ENCODE measurements at regions not wholly inside any gene's neighbourhood (a gene's known extent, or its start where the extent isn't known, plus 50 kb on each side); places are given as distances from the start of the nearest gene placed in this dataset.
A peak's percentile ranks its signal among the peaks of the same experiment; 100 is the strongest.
"Not testable (repeated sequence)": the region's sequence is repeated elsewhere in the genome, so short reads cannot be mapped to it uniquely, and the experiment has no call there.

DNA sequence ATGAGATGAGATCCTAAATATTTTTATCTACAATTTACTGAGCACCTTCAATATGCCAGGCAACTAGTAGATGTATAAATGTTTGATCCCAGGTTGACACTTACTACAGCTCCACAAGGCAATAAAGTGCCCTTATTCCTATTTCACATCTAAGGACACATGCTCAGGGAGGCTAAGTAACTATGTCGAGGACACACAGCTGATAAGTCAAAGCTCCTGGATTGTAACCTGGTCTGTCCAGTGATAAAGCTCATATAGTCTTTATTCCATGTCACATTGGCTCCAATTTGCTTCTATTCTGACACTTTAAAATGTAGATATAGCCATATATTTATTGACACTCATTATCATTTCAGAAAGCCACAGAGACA is 93.8 kb upstream of the BMAL1 start:
- no peak for DNase-seq

DNA sequence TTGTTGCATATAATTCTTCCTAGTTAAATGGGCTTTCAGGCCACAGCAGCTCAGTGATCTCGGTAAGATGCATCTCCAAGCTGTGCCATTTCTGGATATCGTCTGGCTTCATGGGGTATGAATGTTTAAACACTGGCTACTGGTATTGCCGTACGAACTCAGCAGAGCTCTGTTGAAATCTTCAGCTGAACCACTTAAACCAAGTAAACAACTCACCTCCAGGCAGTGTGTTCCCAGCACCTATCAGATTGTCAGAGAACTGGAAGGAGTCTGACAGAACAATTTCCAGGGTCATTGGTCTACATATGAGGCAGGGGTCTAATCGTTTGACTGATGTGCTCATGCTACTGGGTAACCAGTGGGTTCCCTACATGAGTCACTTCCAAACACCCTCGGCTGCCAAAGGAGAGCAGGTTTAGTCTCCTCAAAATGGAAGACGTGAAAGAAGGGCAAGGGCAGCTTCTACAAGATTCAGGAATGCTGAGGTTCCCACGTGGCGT is 93.2 kb upstream of the BMAL1 start:
- DNase-seq: no peak

DNA sequence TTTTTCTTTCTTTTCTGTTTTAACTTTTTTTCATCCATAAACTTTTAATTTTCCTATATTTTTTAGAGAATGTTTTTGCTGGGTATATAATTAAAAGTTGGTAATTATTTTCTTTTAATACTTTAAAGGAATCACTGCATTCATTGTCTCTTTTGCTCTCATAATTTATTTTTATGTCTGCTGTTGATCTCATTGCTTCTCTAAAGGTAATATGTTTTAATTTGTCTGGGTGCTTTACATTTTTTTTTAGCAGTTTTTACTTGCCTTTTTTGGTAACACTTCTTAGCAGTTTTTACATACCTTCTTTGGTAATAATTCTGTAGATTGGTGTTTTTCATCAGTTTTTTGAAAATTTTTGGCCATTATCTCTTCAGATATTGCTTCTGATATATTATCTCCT is 89.4 kb upstream of the BMAL1 start:
- no peak for DNase-seq

DNA sequence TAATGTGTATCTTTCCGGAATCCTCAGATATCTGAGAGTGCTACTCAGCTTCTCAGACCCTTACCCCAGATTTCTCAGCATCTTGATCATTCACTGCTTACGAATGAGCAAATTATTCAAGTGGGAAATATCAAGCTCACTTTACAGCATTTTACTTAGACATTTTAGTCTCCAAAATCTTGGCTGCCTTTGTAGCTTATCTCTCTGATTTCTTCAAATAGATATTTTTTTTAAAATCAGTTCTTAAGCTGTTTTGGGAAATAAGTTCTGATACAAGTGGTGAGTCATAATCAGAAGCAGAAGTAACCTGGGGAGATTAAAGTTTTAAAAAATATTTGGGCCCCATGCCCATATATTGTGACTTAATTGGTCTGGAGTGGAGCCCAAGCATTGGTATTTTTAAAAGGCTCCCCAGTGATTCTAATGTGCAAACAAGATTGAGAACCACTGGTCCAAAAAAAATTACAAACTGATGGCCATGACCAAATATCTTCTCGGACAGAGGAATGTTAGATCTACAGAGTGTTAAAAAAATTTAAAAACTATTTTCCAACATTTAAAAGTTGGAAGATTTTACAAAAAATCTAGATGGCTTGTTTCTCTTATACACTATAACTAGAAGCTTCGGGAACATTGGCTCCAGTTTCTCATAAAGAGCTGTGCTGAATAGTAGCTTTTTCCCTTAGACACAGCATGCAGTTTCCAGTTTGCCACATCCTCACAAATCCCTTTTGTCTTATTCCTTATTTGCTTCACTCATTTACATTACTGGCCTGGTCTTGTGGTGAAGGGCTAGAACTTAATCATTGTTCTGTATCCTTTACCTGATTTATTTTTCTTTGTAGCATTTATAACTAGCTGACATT is 87.8 kb upstream of the BMAL1 start:
- peak; percentile 5 for DNase-seq

DNA sequence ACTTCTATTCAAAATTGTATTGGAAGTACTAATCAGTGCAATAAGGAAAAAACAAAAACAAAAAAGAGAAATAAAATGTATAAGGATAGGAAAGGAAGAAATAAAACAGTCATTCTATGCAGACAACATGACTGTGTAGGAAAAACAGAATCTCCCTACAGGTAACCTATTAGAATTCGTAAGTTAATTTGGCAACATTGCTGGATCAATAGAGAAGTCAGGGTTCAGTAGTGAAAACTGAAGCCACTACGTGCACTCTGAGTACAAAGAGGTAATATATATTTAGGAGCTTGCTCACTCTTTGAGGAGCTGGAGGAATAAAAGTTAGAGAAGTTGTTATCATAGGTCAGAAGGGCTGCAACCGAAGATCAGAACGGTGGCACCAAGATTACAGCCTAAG is 84.0 kb upstream of the BMAL1 start:
- no peak for DNase-seq

DNA sequence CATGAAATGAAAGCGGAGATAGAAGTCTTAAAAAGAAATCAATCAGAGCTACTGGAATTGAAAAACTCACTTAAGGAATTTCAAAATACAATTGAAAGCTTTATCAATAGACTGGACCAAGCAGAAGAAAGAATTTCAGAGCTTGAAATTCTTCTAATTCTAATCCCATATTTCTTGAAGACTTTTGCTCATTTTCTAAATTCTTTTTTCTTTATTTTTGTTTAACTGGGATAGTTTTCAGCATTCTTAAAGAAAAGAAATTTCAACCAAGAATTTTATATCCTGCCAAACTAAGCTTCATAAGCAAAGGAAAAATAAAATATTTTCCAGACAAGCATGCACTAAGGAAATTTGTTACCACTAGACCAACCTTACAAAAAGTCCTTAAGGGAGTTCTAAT is 80.2 kb upstream of the BMAL1 start:
- DNase-seq: not testable (repeated sequence)

DNA sequence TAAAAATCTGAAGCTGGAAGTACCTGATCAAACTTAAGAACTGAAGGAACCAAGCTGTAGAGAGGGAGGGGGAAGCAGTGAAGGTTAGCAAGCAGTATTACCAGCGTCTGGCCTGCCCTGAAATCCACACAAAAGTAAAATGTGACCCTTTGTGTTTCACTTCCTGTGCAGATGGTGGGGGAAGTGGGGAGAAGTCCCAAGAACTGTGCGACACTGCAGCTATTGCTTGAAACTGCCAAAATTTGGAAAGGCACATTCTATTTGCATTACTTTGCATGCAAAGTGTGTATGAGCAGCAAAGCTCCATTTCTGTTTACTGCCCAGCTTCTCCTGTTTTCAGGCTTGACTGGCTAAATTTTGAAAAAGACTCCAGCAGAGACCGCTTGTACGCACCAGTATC is 72.1 kb upstream of the BMAL1 start:
- DNase-seq: no peak

DNA sequence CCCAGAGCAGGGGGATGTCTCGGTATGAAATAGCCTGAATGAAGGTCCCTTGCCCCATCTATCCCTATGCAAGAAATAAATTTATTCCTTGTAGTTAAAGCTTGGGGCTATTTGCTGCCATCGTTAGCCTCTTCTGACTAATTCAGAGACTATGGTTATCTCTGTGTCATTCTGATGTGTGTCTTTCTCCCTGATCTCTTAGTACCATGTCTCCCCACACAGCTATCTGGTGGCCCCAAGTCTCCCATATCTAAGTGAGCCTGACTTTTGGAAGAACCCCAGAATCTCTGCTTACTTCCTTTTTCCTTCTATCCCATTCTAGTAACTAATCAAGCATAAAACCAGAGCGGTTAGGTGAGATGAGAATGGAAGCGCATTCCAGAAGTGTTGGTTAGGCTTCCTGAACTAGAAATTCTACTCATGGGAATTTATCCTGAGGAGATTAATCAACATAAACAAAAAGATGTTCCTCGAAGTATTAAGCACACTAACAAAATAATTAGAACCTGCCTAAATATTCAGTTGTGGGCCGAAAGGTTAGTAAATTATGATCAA is 71.4 kb upstream of the BMAL1 start:
- DNase-seq: no peak

DNA sequence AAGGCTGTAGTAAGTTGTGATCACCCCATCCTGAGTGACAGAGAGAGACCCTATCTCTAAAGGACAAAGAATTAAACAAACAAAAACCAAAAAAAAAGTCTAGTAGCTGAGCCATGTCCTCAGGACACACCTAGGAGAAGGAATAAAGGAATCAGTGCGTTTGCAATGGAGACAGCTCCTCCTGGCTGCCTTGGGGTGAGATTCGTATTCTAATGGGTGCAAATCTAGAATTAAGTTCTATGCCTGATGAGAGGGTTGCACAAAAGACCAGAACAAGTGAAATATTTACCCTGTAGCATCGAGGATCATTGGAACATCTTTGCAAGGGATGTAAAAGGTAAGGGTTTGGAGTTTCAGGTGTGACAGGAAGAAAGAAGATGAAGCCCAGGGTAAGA is 70.3 kb upstream of the BMAL1 start:
- no peak for DNase-seq

DNA sequence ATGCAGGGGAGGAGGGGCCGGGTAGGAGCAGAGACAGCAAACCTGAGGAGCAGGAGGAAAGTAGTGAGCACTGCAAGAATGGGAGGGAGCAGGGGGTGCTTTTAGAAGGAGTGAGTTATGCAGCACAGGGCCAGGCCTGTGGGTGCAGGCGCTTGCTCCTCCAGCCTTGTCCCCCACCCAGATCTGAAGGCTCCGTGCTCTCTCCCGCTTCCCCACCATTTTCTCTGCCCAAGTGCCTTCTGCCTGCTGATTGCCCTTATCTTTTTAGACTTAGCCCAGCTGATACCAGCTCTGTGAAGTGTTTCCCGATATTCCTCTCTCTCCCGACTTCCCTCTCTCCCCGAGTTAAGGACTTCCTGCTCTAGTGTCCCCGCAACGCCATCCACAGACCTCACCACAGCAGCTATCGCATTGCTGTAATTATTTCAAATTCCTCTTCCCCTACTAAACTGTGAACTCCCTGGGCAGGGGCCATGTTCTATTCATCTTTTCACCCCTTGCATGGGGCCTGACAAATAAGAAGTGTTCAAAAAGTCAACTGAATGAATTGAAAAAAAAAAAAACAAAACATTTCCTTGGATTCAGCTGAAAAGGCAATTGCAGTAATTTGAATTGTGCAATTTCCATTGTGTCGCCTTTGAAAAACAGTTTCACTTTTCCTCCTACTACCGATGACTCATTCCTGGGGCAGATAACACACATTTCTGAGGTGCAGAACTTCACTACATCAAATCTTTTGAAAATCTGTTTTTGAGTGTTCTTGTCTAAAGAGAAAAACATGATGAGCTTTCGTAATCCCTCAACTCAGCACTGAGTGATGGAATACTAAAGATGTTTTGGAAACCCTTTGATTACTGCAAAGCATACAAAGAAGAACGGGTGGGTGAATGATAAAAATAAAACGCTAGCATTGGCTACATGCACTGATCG is 69.7 kb upstream of the BMAL1 start:
- DNase-seq: peak; percentile 79

DNA sequence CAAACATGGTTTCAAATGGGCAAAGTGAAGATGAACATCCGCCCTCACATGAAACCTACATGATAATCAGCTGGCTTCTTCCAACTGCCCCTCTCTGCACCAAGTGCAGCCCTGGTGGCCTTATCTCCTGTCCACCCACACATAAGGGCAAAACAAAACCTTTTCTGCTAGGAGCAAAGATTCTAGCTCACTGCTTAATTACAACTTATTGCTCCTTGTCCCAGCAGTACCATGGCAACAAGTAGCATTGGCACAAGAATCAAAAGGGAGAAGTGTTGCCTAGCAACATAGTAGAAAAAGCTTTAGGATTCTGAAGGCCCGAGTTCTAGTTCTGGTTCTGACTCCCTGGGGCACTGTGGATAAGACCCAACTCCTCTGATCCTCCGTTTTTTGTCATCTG is 68.7 kb upstream of the BMAL1 start:
- no peak for DNase-seq

DNA sequence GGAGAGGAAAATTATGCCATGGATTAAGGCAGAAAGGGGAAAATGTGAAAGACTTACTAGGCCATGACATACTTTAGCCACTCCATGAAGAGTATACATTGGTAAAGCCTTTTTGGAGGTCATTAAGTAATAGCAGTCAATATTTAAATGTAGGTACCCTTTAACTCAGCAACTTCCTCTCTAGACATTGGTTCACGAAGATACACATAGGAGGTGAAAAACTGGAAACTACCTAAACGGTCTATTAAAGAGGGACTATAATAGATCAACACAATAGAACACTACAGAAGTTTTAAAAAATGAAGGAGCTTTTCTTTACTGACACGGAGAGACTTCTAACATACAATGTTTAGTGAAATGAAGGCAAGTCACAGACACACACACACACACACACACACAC is 68.2 kb upstream of the BMAL1 start:
- DNase-seq: no peak

DNA sequence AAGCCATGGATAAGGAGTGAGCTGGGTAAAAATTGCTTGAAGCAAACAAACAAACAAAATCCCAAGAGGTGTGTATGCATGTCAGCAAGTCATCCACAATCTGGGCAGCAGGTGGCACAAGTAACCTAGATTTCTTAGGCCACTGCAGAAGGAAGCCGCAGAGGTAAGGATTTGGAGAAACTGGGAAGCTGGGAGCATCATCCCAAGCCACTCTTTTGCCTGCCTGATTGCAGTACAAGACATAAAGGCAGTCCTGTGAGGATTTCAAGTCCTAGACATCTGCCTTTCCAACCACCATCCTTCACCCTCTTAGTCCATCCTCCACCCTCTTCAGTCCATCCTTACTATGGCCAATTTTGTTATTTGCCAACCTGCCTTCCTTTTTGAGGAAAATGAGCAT is 67.2 kb upstream of the BMAL1 start:
- DNase-seq: peak; percentile 77

DNA sequence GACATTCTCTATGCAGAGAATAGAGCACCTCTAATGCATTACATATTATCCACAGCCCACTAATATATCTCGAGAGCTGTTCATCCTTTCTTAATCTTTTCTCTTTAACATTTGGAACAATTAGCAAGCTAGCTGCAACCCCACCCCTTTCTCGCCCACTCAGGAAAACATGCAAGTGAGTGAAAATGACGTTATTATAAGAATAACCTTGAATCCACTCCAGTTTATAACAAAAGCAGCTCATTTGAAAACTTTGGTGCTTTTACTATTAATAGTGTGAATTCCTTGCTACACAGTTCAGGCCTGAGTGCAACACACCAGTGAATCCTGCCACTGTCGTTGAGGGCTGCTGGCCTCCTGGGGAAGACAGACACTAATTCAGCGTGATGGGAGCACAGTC is 63.3 kb upstream of the BMAL1 start:
- no peak for DNase-seq

DNA sequence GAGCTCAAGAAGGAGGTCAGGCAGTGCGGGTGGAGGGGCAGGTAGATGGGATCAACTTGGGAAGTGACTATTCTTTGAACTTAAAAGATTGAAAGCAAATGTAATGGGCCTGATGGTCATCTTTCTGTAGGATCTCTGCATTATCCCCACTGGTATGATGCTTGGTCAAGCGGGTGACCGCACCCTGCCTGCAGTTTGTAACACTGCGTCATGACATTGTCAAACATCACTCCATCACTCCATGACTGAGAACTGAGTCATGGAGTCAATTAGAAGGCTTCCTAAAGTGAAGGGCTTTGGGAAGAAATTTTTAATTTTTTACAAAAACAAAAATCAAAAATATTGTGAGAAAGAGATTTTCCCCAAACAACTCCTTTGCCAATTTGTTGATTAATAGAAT is 62.4 kb upstream of the BMAL1 start:
- DNase-seq: peak; percentile 81

DNA sequence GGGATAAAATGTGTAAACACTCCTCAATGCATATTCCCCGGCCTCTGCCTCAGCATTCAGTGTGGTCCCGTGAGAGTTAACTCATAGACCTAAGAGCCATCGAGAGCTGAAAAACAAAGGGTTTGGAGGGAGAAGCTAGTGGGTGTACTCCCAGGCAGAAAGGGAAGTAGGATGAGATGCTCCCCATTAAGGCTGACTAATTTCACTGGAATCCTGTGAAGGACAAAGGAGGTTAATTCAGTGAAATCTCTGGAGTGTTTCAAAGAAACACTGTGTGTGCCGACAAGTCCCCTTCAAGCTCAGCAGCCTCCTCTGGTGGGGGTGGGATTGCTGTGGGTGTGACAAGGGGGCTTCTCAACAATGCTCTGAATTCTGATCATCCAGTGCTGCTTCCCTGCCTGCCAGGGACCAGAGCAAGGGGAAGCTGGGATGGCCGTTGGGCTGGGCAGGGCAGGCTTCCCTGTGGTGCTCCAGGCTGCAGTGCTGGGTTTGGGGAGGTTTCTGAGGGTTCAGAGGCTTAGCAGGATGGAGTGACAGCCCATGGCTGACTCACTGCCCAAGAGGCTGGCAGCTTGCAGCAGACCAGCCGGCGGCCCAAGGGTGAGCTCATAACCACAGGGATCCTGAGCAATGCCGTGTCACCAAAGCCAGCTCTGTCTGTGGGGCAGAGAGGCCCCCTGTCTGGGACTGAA is 61.4 kb upstream of the BMAL1 start:
- DNase-seq: peak; percentile 99

DNA sequence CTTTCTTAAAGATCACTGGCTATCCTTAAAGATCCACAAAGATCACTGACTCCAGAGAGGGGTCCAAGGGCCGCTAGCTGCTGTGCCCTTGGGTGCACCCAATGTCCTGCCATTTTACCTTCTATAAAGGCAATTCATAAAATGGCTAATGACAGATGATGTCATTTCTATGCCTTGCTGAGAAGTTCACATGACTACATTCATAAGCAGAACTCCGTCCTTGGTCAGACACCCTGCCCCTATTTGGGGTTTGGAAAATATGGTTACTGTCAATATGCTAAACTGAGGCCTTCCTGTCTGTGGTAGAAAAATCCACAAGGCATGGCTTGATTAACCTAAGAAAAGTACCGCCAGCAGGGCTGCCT is 60.9 kb upstream of the BMAL1 start:
- DNase-seq: no peak

DNA sequence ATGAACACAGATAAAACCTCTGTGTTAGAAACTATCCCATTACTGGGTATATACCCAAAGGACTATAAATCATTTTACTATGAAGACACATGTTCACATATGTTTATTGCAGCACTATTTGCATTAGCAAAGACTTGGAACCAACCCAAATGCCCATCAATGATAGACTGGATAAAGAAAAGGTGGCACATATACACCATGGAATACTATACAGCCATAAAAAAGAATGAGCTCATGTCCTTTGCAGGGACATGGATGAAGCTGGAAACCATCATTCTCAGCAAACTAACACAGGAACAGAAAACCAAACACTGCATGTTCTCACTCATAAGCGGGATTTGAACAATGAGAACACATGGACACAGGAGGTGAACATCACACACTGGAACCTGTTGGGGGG is 58.9 kb upstream of the BMAL1 start:
- not testable (repeated sequence) for DNase-seq

DNA sequence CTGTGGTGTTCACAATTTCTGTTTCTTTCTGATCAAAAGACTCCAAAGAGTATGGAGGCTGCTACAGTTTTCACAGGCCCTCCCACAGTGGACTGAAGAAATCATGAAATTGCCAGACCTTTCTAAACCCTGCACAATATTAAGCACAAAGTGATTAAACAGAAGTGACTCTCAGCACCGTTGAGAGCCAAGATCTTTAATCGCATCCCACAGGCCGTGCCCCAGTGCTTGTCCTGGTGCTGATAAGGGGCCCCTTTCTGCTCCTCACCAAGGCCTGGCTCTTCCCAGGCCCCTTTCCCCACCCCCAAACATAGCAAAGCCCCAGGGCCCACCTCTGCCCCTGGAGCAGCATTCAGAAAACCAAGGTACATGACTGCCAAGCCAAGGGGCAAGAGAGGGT is 57.4 kb upstream of the BMAL1 start:
- DNase-seq: no peak

DNA sequence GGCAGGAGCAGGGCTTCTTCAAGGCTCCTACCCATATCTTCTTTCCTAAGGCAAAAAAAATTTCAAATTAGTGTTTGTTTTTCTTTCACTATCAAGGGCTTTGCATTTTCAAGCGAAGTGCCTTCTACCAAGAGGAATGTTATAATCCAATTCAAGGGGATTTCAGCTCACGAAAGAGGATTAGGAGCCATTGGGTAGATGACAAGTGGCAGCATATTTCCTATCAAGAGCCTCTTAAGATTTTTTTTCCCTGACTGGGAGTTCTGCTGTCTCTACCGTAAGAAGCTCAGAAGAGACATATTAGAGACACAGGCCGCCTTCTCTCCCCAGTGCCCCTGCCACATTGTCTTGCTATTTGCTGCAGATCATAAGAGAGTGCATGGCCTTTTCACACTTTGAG is 55.9 kb upstream of the BMAL1 start:
- no peak for DNase-seq

DNA sequence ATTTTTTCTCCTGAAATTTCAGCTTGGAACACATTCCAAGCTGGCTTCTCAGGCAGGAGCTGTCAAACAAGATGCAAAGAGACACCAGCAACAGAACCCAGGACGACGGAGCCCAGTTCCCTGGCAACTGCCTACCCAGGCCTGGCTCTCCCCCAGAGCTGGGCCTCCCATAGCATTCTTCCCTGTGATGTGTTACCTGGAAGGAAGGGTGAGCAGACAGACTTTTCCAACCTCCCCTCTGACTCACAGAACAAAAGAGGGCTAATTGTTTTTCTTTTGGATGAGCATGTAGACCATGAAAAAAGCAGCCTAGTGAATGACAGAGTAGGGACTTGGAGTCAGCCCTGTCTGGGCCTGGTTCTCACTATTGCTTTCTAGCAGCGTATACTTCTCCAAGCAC is 55.3 kb upstream of the BMAL1 start:
- peak; percentile 47 for DNase-seq

DNA sequence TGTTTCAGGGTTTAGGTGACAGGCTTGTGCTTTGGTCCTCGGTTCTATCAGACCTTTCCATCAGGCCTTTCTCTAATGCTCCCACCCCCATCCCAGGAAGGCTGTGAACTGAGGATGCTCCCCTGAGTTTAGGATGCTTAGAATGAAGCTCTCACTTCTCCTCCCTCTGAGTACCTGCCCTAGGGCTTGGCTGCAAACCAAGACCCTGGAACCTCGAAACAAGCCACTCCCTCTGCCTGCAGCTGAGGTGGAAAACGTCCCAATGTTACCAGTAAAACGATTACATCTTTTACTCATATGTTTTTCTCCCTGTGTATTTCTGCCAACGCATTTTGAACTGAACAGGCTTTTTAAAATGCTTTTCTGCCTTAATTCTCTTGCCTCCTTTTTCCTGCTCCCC is 54.5 kb upstream of the BMAL1 start:
- DNase-seq: no peak

DNA sequence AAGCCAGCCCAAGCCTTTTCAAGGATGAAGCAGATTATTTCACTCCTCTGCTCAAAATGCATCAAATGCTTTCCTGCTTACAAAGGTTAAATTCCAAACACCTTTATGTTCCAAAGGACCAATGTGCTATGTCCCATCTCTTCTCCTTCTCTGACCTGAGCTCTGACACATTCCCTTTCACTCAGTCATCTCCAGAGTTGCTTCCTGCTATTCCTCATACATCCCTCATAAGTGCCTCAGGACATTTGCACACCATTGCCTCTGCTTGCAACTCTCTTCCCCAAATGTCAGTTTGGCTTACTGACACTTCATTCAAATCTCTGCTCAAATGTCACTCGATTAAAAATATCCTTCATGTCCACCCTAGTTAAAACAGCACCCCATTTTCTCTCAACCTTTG is 53.3 kb upstream of the BMAL1 start:
- DNase-seq: no peak

Measured in fibroblast of skin of back (primary cell).